ENCODE measurements at regions not wholly inside any gene's neighbourhood (a gene's known extent, or its start where the extent isn't known, plus 50 kb on each side); places are given as distances from the start of the nearest gene placed in this dataset.

- no peak overlapping the region for H3K9ac ChIP-seq (replicated peaks in 1 of 4; ENCODE audit: extremely low read depth in 1 of 4, low read depth in 3 of 4, low read length in 3 of 4)
- 88% methylated on average over 3 of the region's 3 CpGs; no CpG with 5 or more reads in 1 of the 2 experiments for WGBS, 2 experiments (ENCODE audit: extremely low coverage in 1 of 2, insufficient coverage in 1 of 2, insufficient read length in 1 of 2, insufficient replicate concordance in 2 of 2, low coverage in 1 of 2, low lambda C conversion rate in 2 of 2, missing lambda C conversion rate in 1 of 2)
- H4K5ac ChIP-seq (ENCODE audit: insufficient read length, low read depth, low read length), result no peak overlapping the region
- H3K56ac ChIP-seq (replicated peaks; ENCODE audit: insufficient read length, low read depth, low read length), result no peak overlapping the region
- H3K27me3 ChIP-seq (replicated peaks in 1 of 4; ENCODE audit: control insufficient read depth in 3 of 4, extremely low read depth in 1 of 4, insufficient read depth in 3 of 4, low read length in 3 of 4), result no peaks in the 10 kb centered on the region
- ChIA-PET CTCF (ENCODE audit: partially characterized antibody) (interaction anchor here (0.6 to 1.7 kb wide), 6 partner anchors 10 to 103 kb away, joined by 3 to 5 read pairs (median 4); no protein-coding TSS in a partner anchor), POLR2A (ENCODE audit: partially characterized antibody) (no interaction called here)
- FAIRE-seq, result no peak
- no peak overlapping the region for H4K8ac ChIP-seq (ENCODE audit: extremely low read depth, insufficient read depth, low read length)
- H4K20me1 ChIP-seq (replicated peaks in 1 of 2; ENCODE audit: control insufficient read depth in 1 of 2, insufficient read depth in 2 of 2, low read length in 2 of 2), result no peaks in the 10 kb centered on the region
- H2BK5ac ChIP-seq (ENCODE audit: low read depth, low read length), result no peak overlapping the region
- H3K18ac ChIP-seq (ENCODE audit: extremely low read depth, low read length), result no peak overlapping the region
- DNase-seq (ENCODE audit: low read depth in 1 of 2, low spot score in 2 of 2), result no peak
- no peaks in the 10 kb centered on the region for H3K9me3 ChIP-seq (ENCODE audit: insufficient read depth in 2 of 2, low read depth in 1 of 2, low read length in 1 of 2)
- H2AFZ ChIP-seq (ENCODE audit: low read length), result no peak overlapping the region
- no peak overlapping the region for H3K27ac ChIP-seq (ENCODE audit: low read depth, low read length)
- no peaks in the 10 kb centered on the region for H3K23me2 ChIP-seq (ENCODE audit: low read depth, low read length)
- H3K4me2 ChIP-seq (ENCODE audit: insufficient read depth in 1 of 2, low read depth in 2 of 2, low read length in 2 of 2), result no peak overlapping the region
- H2AK5ac ChIP-seq (ENCODE audit: low read depth, low read length), result no peak overlapping the region
- no peak overlapping the region for H3K4ac ChIP-seq (replicated peaks; ENCODE audit: insufficient read length, low read depth, low read length)
- H4K91ac ChIP-seq (replicated peaks; ENCODE audit: insufficient read length, low read length), result no peak overlapping the region
- no peaks in the 10 kb centered on the region for H3K79me2 ChIP-seq (ENCODE audit: control insufficient read depth in 1 of 2, insufficient read depth in 2 of 2, low read length in 2 of 2)
- H2BK120ac ChIP-seq (replicated peaks; ENCODE audit: low read depth, low read length), result no peak overlapping the region
- H3K79me1 ChIP-seq (ENCODE audit: low read depth, low read length), result no peaks in the 10 kb centered on the region
- H2BK20ac ChIP-seq (ENCODE audit: low read length), result no peak overlapping the region
- H3K36me3 ChIP-seq (ENCODE audit: control insufficient read depth in 2 of 4, insufficient read depth in 4 of 4, low read length in 3 of 4), result no peaks in the 10 kb centered on the region
- H3K23ac ChIP-seq (ENCODE audit: insufficient read length), result no peak overlapping the region
- H3K14ac ChIP-seq (ENCODE audit: insufficient read length), result no peak overlapping the region
- H2BK15ac ChIP-seq (ENCODE audit: low read length), result no peak overlapping the region
- H3K4me1 ChIP-seq (replicated peaks in 1 of 4; ENCODE audit: control insufficient read depth in 3 of 4, insufficient read depth in 4 of 4, low read length in 3 of 4), result no peaks in the 10 kb centered on the region
- no peak overlapping the region for H3K4me3 ChIP-seq (ENCODE audit: extremely low read depth in 1 of 4, insufficient read depth in 2 of 4, low read depth in 3 of 4, low read length in 4 of 4)
- no peak overlapping the region for H2BK12ac ChIP-seq (ENCODE audit: low read depth, low read length)
- TF ChIP-seq POLR2AphosphoS5 (IDR thresholded peaks at IDR 0.05; ENCODE audit: low read depth, low read length), result no peak
- TF ChIP-seq CHD1 (IDR thresholded peaks at IDR 0.05; ENCODE audit: low read depth, low read length), result no peak
- no peak for TF ChIP-seq SIN3A (conservative IDR thresholded peaks at IDR 0.05 in 1 of 2, IDR thresholded peaks at IDR 0.05 in 1 of 2; ENCODE audit: low read depth in 1 of 2, low read length in 2 of 2)
- no peak for TF ChIP-seq KDM5A (IDR thresholded peaks at IDR 0.05; ENCODE audit: low read length)
- TF ChIP-seq SP4 (IDR thresholded peaks at IDR 0.05; ENCODE audit: low read length), result no peak
- no peak for TF ChIP-seq BCL11A (IDR thresholded peaks at IDR 0.05; ENCODE audit: low read depth in 2 of 2, low read length in 2 of 2)
- TF ChIP-seq, protein P1, sequence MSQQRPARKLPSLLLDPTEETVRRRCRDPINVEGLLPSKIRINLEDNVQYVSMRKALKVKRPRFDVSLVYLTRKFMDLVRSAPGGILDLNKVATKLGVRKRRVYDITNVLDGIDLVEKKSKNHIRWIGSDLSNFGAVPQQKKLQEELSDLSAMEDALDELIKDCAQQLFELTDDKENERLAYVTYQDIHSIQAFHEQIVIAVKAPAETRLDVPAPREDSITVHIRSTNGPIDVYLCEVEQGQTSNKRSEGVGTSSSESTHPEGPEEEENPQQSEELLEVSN (IDR thresholded peaks at IDR 0.05), result no peak
- TF ChIP-seq ASH2L (IDR thresholded peaks at IDR 0.05; ENCODE audit: low read length), result no peak
- no peak for TF ChIP-seq TAF7 (optimal IDR thresholded peaks at IDR 0.05; ENCODE audit: borderline replicate concordance, low read depth, low read length)
- no peak for TF ChIP-seq GTF2F1 (IDR thresholded peaks at IDR 0.05; ENCODE audit: borderline replicate concordance, low read depth, low read length)
- TF ChIP-seq ZNF274 (IDR thresholded peaks at IDR 0.05; ENCODE audit: borderline replicate concordance, extremely low read depth, low read length), result no peak
- TF ChIP-seq RXRA (IDR thresholded peaks at IDR 0.05; ENCODE audit: insufficient read depth, low read depth, low read length), result no peak
- TF ChIP-seq, protein P2, sequence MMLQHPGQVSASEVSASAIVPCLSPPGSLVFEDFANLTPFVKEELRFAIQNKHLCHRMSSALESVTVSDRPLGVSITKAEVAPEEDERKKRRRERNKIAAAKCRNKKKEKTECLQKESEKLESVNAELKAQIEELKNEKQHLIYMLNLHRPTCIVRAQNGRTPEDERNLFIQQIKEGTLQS (IDR thresholded peaks at IDR 0.05; ENCODE audit: insufficient read depth, low read depth, low read length), result no peak
- TF ChIP-seq CBX8 (IDR thresholded peaks at IDR 0.05; ENCODE audit: borderline replicate concordance, low read depth, low read length), result no peak
- no peak for TF ChIP-seq CHD2 (IDR thresholded peaks at IDR 0.05; ENCODE audit: low read length)
Measured at GRCh38 chr3:181105646-181106045, 116.1 kb upstream of the DNAJC19 start.
